ENCODE measurements at regions not wholly inside any gene's neighbourhood (a gene's known extent, or its start where the extent isn't known, plus 50 kb on each side); places are given as distances from the start of the nearest gene placed in this dataset.

- Mint-ChIP-seq H3K36me3 (ENCODE audit: low read depth, unreplicated experiment) (no peaks in the 10 kb centered on the region), H3K4me1 (ENCODE audit: low read depth, unreplicated experiment) (peaks cover 2% of the 10 kb centered on the region), H3K27ac (ENCODE audit: unreplicated experiment) (no peak overlapping the region), H3K9me3 (ENCODE audit: unreplicated experiment) (peaks cover 2% of the 10 kb centered on the region), H3K27me3 (ENCODE audit: low read depth, unreplicated experiment) (peaks cover 23% of the 10 kb centered on the region), H3K4me3 (ENCODE audit: unreplicated experiment) (no peak overlapping the region)
- Histone ChIP-seq H2AFZ (ENCODE audit: low read depth, low read length) (no peak overlapping the region), H3K9ac (ENCODE audit: low read length) (no peak overlapping the region), H3K4me2 (ENCODE audit: low read length) (no peak overlapping the region), H3K36me3 (ENCODE audit: insufficient read depth, low read length) (no peaks in the 10 kb centered on the region), H3K4me1 (ENCODE audit: insufficient read depth, low read length) (no peaks in the 10 kb centered on the region), H3K27me3 (ENCODE audit: insufficient read depth, low read length) (peaks cover 38% of the 10 kb centered on the region), H3K9me3 (ENCODE audit: insufficient read depth, low read depth, low read length) (no peaks in the 10 kb centered on the region), H4K20me1 (ENCODE audit: insufficient read depth, low read length) (no peaks in the 10 kb centered on the region), H3K79me2 (ENCODE audit: insufficient read depth, low read length) (no peaks in the 10 kb centered on the region), H3K27ac (ENCODE audit: low read depth, low read length) (no peak overlapping the region), H3K4me3 (ENCODE audit: insufficient read depth, low read depth, low read length) (no peak overlapping the region)
- DNase-seq (ENCODE audit: low read depth) (no peak), FAIRE-seq (no peak)
- TF ChIP-seq CTCF (IDR thresholded peaks at IDR 0.05; ENCODE audit: insufficient read depth, low read depth, low read length) (no peak), EZH2 (IDR thresholded peaks at IDR 0.05; ENCODE audit: insufficient read depth, low read length) (no peak)
Measured at GRCh38 chr20:46801003-46801702, 91.7 kb downstream of the SLC2A10 start.

GRCh38 chr20:46802722-46803121 is 91.9 kb upstream of the EYA2 start:
- H3K4me2 ChIP-seq (ENCODE audit: low read length), result no peak overlapping the region
- Mint-ChIP-seq H3K27ac (ENCODE audit: unreplicated experiment) (no peak overlapping the region), H3K27me3 (ENCODE audit: low read depth, unreplicated experiment) (peaks cover 24% of the 10 kb centered on the region), H3K4me1 (ENCODE audit: low read depth, unreplicated experiment) (peaks cover 2% of the 10 kb centered on the region), H3K36me3 (ENCODE audit: low read depth, unreplicated experiment) (no peaks in the 10 kb centered on the region), H3K9me3 (ENCODE audit: unreplicated experiment) (peaks cover 2% of the 10 kb centered on the region), H3K4me3 (ENCODE audit: unreplicated experiment) (no peak overlapping the region)
- no peak overlapping the region for H2AFZ ChIP-seq (ENCODE audit: low read depth, low read length)
- no peak overlapping the region for H3K9ac ChIP-seq (ENCODE audit: low read length)
- FAIRE-seq (no peak), DNase-seq (ENCODE audit: low read depth) (no peak)
- no peaks in the 10 kb centered on the region for H3K36me3 ChIP-seq (ENCODE audit: insufficient read depth, low read length)
- H3K79me2 ChIP-seq (ENCODE audit: insufficient read depth, low read length), result no peaks in the 10 kb centered on the region
- H3K27ac ChIP-seq (ENCODE audit: low read depth, low read length), result no peak overlapping the region
- no peaks in the 10 kb centered on the region for H4K20me1 ChIP-seq (ENCODE audit: insufficient read depth, low read length)
- H3K4me1 ChIP-seq (ENCODE audit: insufficient read depth, low read length), result no peaks in the 10 kb centered on the region
- H3K27me3 ChIP-seq (ENCODE audit: insufficient read depth, low read length), result peaks cover 32% of the 10 kb centered on the region
- H3K9me3 ChIP-seq (ENCODE audit: insufficient read depth, low read depth, low read length), result no peaks in the 10 kb centered on the region
- TF ChIP-seq EZH2 (IDR thresholded peaks at IDR 0.05; ENCODE audit: insufficient read depth, low read length), result no peak
- no peak for TF ChIP-seq CTCF (IDR thresholded peaks at IDR 0.05; ENCODE audit: insufficient read depth, low read depth, low read length)
- no peak overlapping the region for H3K4me3 ChIP-seq (ENCODE audit: insufficient read depth, low read depth, low read length)
